HG03095 (cell line): ENCODE measurements at regions not wholly inside any gene's neighbourhood (a gene's known extent, or its start where the extent isn't known, plus 50 kb on each side); places are given as distances from the start of the nearest gene placed in this dataset.
A peak's percentile ranks its signal among the peaks of the same experiment; 100 is the strongest.

Experiments used
- ATAC-seq: cut with Tn5 transposase; IDR thresholded peaks from one replicate; pipeline ENCODE4 v1.9.1; 2021; ENCODE audit warnings: moderate library complexity; ENCODE audit not compliant: unreplicated experiment

- ATAC-seq: no peak
These were observed 337.8 kb upstream of the CBLB start for GRCh38 chr3:106206613-106207012.

- no peak for ATAC-seq
These were observed 339.4 kb upstream of the CBLB start for GRCh38 chr3:106208251-106208650.

GRCh38 chr3:106208967-106209366, 340.2 kb upstream of the CBLB start:
- ATAC-seq: no peak

- ATAC-seq: no peak
These were observed 340.7 kb upstream of the CBLB start for GRCh38 chr3:106209482-106209881.

GRCh38 chr3:106210923-106211322, 342.1 kb upstream of the CBLB start:
- ATAC-seq: no peak

GRCh38 chr3:106212665-106213222, 343.9 kb upstream of the CBLB start:
- ATAC-seq: no peak

- ATAC-seq: no peak
These were observed 345.1 kb upstream of the CBLB start for GRCh38 chr3:106213954-106214353.

- no peak for ATAC-seq
These were observed 345.8 kb upstream of the CBLB start for GRCh38 chr3:106214641-106215040.

GRCh38 chr3:106215047-106215446, 346.2 kb upstream of the CBLB start:
- ATAC-seq: no peak

GRCh38 chr3:106217745-106218144, 348.9 kb upstream of the CBLB start:
- ATAC-seq: no peak

GRCh38 chr3:106227068-106227467, 358.3 kb upstream of the CBLB start:
- no peak for ATAC-seq

GRCh38 chr3:106228271-106228670, 359.5 kb upstream of the CBLB start:
- ATAC-seq: no peak

- no peak for ATAC-seq
These were observed 360.9 kb upstream of the CBLB start for GRCh38 chr3:106229495-106230278.

GRCh38 chr3:106231086-106231485, 362.3 kb upstream of the CBLB start:
- no peak for ATAC-seq

- no peak for ATAC-seq
These were observed 364.1 kb upstream of the CBLB start for GRCh38 chr3:106232956-106233355.

GRCh38 chr3:106239195-106239697, 370.4 kb upstream of the CBLB start:
- no peak for ATAC-seq

- ATAC-seq: no peak
These were observed 372.8 kb upstream of the CBLB start for GRCh38 chr3:106241593-106241992.

- peak; percentile 69 for ATAC-seq
These were observed 374.0 kb upstream of the CBLB start for GRCh38 chr3:106242781-106243180.

- no peak for ATAC-seq
These were observed 376.6 kb upstream of the CBLB start for GRCh38 chr3:106245400-106245799.

GRCh38 chr3:106247902-106248684, 379.3 kb upstream of the CBLB start:
- no peak for ATAC-seq

GRCh38 chr3:106249159-106249558, 380.3 kb upstream of the CBLB start:
- ATAC-seq: no peak

- no peak for ATAC-seq
These were observed 381.2 kb upstream of the CBLB start for GRCh38 chr3:106249981-106250380.
